WTC11 (cell line): ENCODE measurements at regions not wholly inside any gene's neighbourhood (a gene's known extent, or its start where the extent isn't known, plus 50 kb on each side); places are given as distances from the start of the nearest gene placed in this dataset.

ENCODE experiments used
- ATAC-seq: fragments of 200-7000 bp; cut with Tn5 transposase; 2 replicates; pipeline ENCODE4 v1.10.0; 2021; ENCODE audit warnings: mild to moderate bottlenecking, moderate library complexity
- CTCF ChIA-PET: fragments of 300-600 bp; sonication (Branson Sonifier 250); formaldehyde crosslinking; loops from one replicate; lab custom pipeline; 2021; ENCODE audit warnings: antibody characterized with exemption; lab: Charles Lee
- POLR2A ChIA-PET: fragments of 350-600 bp; sonication (Branson Sonifier 250); formaldehyde crosslinking; loops from one replicate; lab custom pipeline; 2021; ENCODE audit warnings: antibody characterized with exemption; lab: Charles Lee
- DNase-seq: peaks from one replicate; pipeline ENCODE4 v3.0.0; 2021; ENCODE audit warnings: low spot score
- H3K27ac Mint-ChIP-seq: 2 replicates; pipeline ENCODE4 v1.8.0; 2021; ENCODE audit warnings: mixed read lengths
- H3K27me3 Mint-ChIP-seq: 2 replicates; pipeline ENCODE4 v1.8.0; 2021; ENCODE audit warnings: low read depth, mild to moderate bottlenecking, moderate library complexity, mixed read lengths
- H3K36me3 Mint-ChIP-seq: 2 replicates; pipeline ENCODE4 v1.8.0; 2021; ENCODE audit warnings: mixed read lengths
- H3K4me1 Mint-ChIP-seq: 2 replicates; pipeline ENCODE4 v1.8.0; 2022; ENCODE audit warnings: mixed read lengths
- H3K4me3 Mint-ChIP-seq: 2 replicates; pipeline ENCODE4 v1.8.0; 2021; ENCODE audit warnings: mild to moderate bottlenecking, moderate library complexity, mixed read lengths
- H3K9me3 Mint-ChIP-seq: 2 replicates; pipeline ENCODE4 v1.8.0; 2021; ENCODE audit warnings: mixed read lengths
- ATF1 ChIP-seq: sonication (generic); formaldehyde crosslinking; IDR thresholded peaks from 2 replicates; pipeline ENCODE4 v1.8.1; 2023; ENCODE audit warnings: mild to moderate bottlenecking, moderate library complexity, missing genetic modification reagents
- CBFB ChIP-seq: sonication (generic); formaldehyde crosslinking; IDR thresholded peaks from 2 replicates; pipeline ENCODE4 v1.8.1; 2022; ENCODE audit warnings: mild to moderate bottlenecking, low read depth, missing genetic modification reagents
- CREB1 ChIP-seq: sonication (generic); formaldehyde crosslinking; IDR thresholded peaks from 2 replicates; pipeline ENCODE4 v1.8.0; 2023; ENCODE audit warnings: mild to moderate bottlenecking, missing genetic modification reagents
- EMX1 ChIP-seq: fragments of 250-450 bp; sonication (Bioruptor Pico); IDR thresholded peaks from 2 replicates; pipeline ENCODE4 v1.8.0; 2021; ENCODE audit warnings: mild to moderate bottlenecking
- GRHL2 ChIP-seq: fragments of 250-450 bp; sonication (Bioruptor Pico); IDR thresholded peaks from 2 replicates; pipeline ENCODE4 v1.8.0; 2022; ENCODE audit warnings: mild to moderate bottlenecking, moderate library complexity; ENCODE audit not compliant: insufficient replicate concordance, severe bottlenecking
- SMAD3 ChIP-seq: sonication (generic); formaldehyde crosslinking; IDR thresholded peaks from 2 replicates; pipeline ENCODE4 v1.8.0; 2022; ENCODE audit warnings: missing genetic modification reagents, mild to moderate bottlenecking, borderline replicate concordance
- SOX15 ChIP-seq: fragments of 250-450 bp; sonication (Bioruptor Pico); IDR thresholded peaks from 2 replicates; pipeline ENCODE4 v1.9.0; 2021; ENCODE audit warnings: mild to moderate bottlenecking
- TCF7 ChIP-seq: sonication (generic); formaldehyde crosslinking; IDR thresholded peaks from 2 replicates; pipeline ENCODE4 v1.8.0; 2022; ENCODE audit warnings: mild to moderate bottlenecking, low read depth, missing genetic modification reagents, moderate library complexity
- TP53 ChIP-seq: sonication (generic); formaldehyde crosslinking; IDR thresholded peaks from 2 replicates; pipeline ENCODE4 v1.8.1; 2023; ENCODE audit warnings: mild to moderate bottlenecking, missing genetic modification reagents
- ZNF416 ChIP-seq: fragments of 250-450 bp; sonication (Bioruptor Pico); IDR thresholded peaks from 2 replicates; pipeline ENCODE4 v1.9.0; 2021; ENCODE audit warnings: mild to moderate bottlenecking, inconsistent platforms
- TF ChIP-seq, protein P1 (sequence below): sonication (generic); formaldehyde crosslinking; IDR thresholded peaks from 2 replicates; pipeline ENCODE4 v1.8.0; 2022; ENCODE audit warnings: mild to moderate bottlenecking, missing genetic modification reagents
- TF ChIP-seq, protein P2 (sequence below): sonication (generic); formaldehyde crosslinking; IDR thresholded peaks from 2 replicates; pipeline ENCODE4 v1.8.1; 2022; ENCODE audit warnings: low read depth, mild to moderate bottlenecking, moderate library complexity, missing genetic modification reagents, borderline replicate concordance
- TF ChIP-seq, protein P3 (sequence below): sonication (generic); formaldehyde crosslinking; IDR thresholded peaks from 2 replicates; pipeline ENCODE4 v1.8.1; 2023; ENCODE audit warnings: mild to moderate bottlenecking, missing genetic modification reagents, moderate library complexity
- TF ChIP-seq, protein P4 (sequence below): sonication (generic); formaldehyde crosslinking; IDR thresholded peaks from 2 replicates; pipeline ENCODE4 v1.8.1; 2023; ENCODE audit warnings: mild to moderate bottlenecking, missing genetic modification reagents, moderate library complexity
- TF ChIP-seq, protein P5 (sequence below): sonication (generic); formaldehyde crosslinking; IDR thresholded peaks from 2 replicates; pipeline ENCODE4 v1.8.0; 2022; ENCODE audit warnings: mild to moderate bottlenecking, missing genetic modification reagents

DNA sequence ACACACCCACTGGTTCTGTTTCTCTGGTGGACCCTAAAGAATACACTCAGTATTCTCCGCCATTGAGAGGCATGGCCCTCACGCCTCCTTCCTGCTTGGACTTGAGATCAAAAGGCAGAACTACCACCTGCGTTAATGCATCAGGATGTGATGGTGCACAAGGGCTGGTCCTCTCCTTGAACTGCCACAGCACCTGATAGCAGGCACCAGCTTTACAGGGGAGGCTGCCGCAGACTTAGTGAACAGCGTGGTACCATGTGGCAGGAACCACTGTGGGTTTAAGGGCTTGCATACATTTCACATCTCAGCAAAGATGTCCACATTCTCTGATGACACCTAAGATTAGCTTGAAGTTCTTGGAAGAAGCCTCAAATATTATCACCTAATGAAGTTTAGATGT, 208.7 kb downstream of the GADD45G start:
- H3K9me3 Mint-ChIP-seq: no peaks in the 10 kb centered on the region
- CTCF ChIA-PET: interaction anchor here (0.6 to 1.9 kb wide), 8 partner anchors 93 to 724 kb away, joined by 3 to 9 read pairs (median 4); no protein-coding TSS in a partner anchor
- peaks cover 22% of the 10 kb centered on the region for H3K4me1 Mint-ChIP-seq
- POLR2A ChIA-PET: no interaction called here
- H3K4me3 Mint-ChIP-seq: no peak overlapping the region
- ATAC-seq (no peak), DNase-seq (no peak)
- H3K36me3 Mint-ChIP-seq: no peaks in the 10 kb centered on the region
- no peaks in the 10 kb centered on the region for H3K27me3 Mint-ChIP-seq
- TF ChIP-seq, protein P1, sequence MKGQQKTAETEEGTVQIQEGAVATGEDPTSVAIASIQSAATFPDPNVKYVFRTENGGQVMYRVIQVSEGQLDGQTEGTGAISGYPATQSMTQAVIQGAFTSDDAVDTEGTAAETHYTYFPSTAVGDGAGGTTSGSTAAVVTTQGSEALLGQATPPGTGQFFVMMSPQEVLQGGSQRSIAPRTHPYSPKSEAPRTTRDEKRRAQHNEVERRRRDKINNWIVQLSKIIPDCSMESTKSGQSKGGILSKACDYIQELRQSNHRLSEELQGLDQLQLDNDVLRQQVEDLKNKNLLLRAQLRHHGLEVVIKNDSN: no peak
- H3K27ac Mint-ChIP-seq: no peak overlapping the region; the same call in 1 of the 2 replicates

DNA sequence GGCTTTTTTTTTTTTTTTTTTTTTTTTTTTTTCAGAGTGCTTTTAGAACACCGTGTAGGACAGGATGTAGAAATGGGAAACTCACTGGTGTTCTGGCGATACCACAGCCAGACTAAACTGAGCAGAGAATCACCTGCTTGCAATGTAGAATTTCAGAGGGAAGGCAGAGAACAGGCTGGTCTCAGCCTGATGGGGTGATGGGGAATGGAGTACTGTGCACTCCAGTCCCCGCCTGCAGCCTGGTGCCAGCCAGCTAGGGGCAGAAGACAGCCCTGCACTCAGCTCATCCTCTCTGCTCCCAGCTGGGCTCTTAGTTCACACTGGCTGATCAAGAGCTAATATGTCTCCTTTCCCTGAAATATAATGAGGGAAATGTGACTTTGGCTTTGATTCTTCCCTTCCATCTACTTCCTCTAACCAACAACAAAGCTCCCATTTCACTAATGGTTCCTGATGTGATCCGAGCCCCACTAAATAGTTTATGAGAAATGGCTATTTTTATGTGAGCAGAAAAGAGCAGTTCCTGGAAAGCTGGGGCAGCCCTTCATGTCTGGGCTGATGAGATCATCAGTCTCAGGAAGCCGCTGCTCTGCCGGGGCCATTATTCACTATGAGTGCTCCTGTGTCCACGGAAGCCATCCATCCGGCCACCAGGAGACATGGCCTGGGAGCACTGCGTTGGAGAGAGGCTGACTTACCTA, 209.7 kb downstream of the GADD45G start:
- H3K36me3 Mint-ChIP-seq: no peaks in the 10 kb centered on the region
- no peak overlapping the region for H3K27ac Mint-ChIP-seq
- H3K9me3 Mint-ChIP-seq: no peaks in the 10 kb centered on the region
- TF ChIP-seq SOX15 (no peak), SMAD3 (CRISPR knock-in tag) (no peak), TP53 (CRISPR knock-in tag) (no peak), GRHL2 (CRISPR knock-in tag) (no peak), CREB1 (CRISPR knock-in tag) (no peak), CBFB (no peak), TCF7 (CRISPR knock-in tag) (no peak), ATF1 (CRISPR knock-in tag) (no peak)
- TF ChIP-seq, protein P2, sequence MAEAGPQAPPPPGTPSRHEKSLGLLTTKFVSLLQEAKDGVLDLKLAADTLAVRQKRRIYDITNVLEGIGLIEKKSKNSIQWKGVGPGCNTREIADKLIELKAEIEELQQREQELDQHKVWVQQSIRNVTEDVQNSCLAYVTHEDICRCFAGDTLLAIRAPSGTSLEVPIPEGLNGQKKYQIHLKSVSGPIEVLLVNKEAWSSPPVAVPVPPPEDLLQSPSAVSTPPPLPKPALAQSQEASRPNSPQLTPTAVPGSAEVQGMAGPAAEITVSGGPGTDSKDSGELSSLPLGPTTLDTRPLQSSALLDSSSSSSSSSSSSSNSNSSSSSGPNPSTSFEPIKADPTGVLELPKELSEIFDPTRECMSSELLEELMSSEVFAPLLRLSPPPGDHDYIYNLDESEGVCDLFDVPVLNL: no peak
- TF ChIP-seq, protein P3, sequence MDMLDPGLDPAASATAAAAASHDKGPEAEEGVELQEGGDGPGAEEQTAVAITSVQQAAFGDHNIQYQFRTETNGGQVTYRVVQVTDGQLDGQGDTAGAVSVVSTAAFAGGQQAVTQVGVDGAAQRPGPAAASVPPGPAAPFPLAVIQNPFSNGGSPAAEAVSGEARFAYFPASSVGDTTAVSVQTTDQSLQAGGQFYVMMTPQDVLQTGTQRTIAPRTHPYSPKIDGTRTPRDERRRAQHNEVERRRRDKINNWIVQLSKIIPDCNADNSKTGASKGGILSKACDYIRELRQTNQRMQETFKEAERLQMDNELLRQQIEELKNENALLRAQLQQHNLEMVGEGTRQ (CRISPR knock-in tag): no peak
- TF ChIP-seq, protein P4, sequence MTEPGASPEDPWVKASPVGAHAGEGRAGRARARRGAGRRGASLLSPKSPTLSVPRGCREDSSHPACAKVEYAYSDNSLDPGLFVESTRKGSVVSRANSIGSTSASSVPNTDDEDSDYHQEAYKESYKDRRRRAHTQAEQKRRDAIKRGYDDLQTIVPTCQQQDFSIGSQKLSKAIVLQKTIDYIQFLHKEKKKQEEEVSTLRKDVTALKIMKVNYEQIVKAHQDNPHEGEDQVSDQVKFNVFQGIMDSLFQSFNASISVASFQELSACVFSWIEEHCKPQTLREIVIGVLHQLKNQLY (CRISPR knock-in tag): no peak
- TF ChIP-seq, all 79 proteins: peak for 0
- H3K4me1 Mint-ChIP-seq: peaks cover 14% of the 10 kb centered on the region
- H3K27me3 Mint-ChIP-seq: no peaks in the 10 kb centered on the region
- POLR2A ChIA-PET: no interaction called here
- DNase-seq (no peak), ATAC-seq (peak; percentile 77)
- CTCF ChIA-PET: interaction anchor here (0.6 to 1.9 kb wide), 10 partner anchors 92 to 723 kb away, joined by 3 to 9 read pairs (median 4); no protein-coding TSS in a partner anchor
- no peak overlapping the region for H3K4me3 Mint-ChIP-seq

DNA sequence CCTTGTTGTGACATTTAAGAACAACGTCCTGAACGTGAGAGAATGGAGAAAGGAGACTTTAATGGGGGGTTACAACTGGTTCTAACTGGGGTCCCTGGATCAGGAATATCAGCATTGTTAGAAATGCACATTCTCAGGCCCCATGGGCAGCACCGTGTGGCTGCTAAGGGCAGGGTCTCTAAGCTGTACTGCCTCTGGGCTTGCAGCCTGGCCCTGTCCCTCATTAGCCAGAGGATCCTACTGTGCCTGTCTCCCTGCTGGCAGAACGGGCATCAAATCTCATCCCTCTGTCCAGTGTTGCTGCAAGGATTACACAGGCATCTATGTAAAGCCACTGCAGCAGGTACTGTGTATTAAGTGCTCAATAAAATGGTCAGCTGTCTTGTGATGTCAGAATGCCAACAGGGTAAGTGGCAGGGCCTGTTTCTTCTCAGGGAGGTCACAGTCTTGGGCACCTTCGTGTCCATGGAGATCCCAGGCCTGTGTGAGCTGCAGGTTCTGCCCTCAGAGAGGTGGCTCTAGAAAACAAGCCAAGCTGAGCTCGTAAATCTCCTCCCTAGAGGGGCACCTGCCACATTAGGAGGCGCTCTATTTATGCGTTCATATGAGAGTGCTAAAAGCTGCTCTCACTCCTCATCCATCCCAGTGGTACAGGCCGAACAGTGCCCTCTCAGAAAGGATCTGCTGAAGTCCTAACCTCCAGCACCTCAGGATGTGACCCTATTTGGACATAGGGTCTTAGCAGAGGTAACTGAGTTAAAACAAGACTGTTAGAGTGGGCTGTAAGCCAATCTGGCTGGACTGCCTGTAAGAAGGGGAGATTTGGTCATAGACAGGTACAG, 210.5 kb downstream of the GADD45G start:
- no peaks in the 10 kb centered on the region for H3K9me3 Mint-ChIP-seq
- no peak for DNase-seq
- H3K4me1 Mint-ChIP-seq: peaks cover 9% of the 10 kb centered on the region
- no peak overlapping the region for H3K4me3 Mint-ChIP-seq
- CTCF ChIA-PET: interaction anchor here (0.7 to 2.0 kb wide), 7 partner anchors 176 to 250 kb away, joined by 3 to 9 read pairs (median 3); no protein-coding TSS in a partner anchor
- TF ChIP-seq, protein P1: no peak
- TF ChIP-seq, protein P5, sequence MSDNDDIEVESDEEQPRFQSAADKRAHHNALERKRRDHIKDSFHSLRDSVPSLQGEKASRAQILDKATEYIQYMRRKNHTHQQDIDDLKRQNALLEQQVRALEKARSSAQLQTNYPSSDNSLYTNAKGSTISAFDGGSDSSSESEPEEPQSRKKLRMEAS (CRISPR knock-in tag): no peak
- no peak for TF ChIP-seq EMX1 (CRISPR knock-in tag)
- TF ChIP-seq ZNF416 (CRISPR knock-in tag): no peak
- TF ChIP-seq, all 79 proteins: peak for 0
- Mint-ChIP-seq H3K36me3 (no peaks in the 10 kb centered on the region), H3K27me3 (no peaks in the 10 kb centered on the region), H3K27ac (no peak overlapping the region)
- no peak for ATAC-seq
- POLR2A ChIA-PET: no interaction called here
